Peyer's patch (tissue), 4 donors: ENCODE measurements at regions not wholly inside any gene's neighbourhood (a gene's known extent, or its start where the extent isn't known, plus 50 kb on each side); places are given as distances from the start of the nearest gene placed in this dataset.

Experiments
- CTCF ChIP-seq, 6 experiments: fragments of 450-650 bp in 4 of 6; fragments of 200-600 bp in 2 of 6; sonication (generic) in 1 of 6; IDR thresholded peaks; one replicate each; pipeline ENCODE4 v1.5.1; 2017 to 2019; ENCODE audit warnings: antibody characterized with exemption in 6 of 6, mild to moderate bottlenecking in 3 of 6, moderate library complexity in 1 of 6
- POLR2A ChIP-seq, 2 donors: fragments of 450-650 bp; IDR thresholded peaks; one replicate each; pipeline ENCODE4 v1.5.1; 2017; ENCODE audit warnings: antibody characterized with exemption in 2 of 2, mild to moderate bottlenecking in 2 of 2, moderate library complexity in 2 of 2

DNA sequence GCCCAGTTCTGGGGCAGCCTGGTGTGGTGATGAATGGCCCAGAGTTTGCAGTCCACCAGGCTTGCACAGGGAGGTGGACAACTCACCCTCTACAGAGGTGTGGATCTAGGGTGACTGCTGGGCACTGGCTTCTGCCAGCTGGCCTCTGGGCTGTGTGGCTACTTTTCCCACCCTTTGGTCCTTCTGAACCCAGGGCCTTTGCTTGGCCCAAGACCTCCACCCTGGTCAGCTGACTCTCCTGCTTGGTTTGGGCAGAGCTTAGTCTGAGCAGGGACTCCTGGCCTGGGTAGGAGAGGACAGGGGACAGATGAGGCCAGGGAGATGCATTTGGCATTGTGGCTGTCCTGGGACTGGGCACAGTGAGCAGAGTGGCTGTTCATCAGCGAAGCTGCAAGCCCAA, 83.0 kb upstream of the SHANK2 start:
- no peak for TF ChIP-seq CTCF (IDR thresholded peaks at IDR 0.05)
- no peak for TF ChIP-seq POLR2A (IDR thresholded peaks at IDR 0.05)
